A172 (cell line): ENCODE measurements at regions not wholly inside any gene's neighbourhood (a gene's known extent, or its start where the extent isn't known, plus 50 kb on each side); places are given as distances from the start of the nearest gene placed in this dataset.
"Not testable (repeated sequence)": the region's sequence is repeated elsewhere in the genome, so short reads cannot be mapped to it uniquely, and the experiment has no call there.

ENCODE experiments used
- DNase-seq: peaks from one replicate; pipeline ENCODE4 v3.0.0-alpha.2; 2015; ENCODE audit warnings: low spot score

DNA sequence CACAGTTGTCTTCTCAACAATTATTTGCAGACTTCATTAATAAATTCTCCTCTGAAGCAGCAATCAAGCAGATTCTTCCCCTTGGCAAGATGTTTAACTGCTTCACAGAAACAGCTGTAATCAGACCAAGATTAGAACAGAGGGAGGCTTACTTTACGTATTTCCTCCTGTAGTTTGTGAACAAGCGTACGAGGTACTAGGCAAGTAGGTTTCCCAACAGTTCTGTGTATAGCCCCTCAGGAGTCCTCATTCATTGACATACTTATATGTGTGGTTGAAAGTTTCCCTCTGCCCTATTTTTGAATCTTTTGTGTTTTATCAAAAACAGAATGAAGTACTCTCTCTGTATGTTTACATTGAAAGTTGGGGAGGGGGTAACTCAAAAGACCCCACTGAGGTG is 128.0 kb downstream of the SPATA31D1 start:
- DNase-seq: no peak

DNA sequence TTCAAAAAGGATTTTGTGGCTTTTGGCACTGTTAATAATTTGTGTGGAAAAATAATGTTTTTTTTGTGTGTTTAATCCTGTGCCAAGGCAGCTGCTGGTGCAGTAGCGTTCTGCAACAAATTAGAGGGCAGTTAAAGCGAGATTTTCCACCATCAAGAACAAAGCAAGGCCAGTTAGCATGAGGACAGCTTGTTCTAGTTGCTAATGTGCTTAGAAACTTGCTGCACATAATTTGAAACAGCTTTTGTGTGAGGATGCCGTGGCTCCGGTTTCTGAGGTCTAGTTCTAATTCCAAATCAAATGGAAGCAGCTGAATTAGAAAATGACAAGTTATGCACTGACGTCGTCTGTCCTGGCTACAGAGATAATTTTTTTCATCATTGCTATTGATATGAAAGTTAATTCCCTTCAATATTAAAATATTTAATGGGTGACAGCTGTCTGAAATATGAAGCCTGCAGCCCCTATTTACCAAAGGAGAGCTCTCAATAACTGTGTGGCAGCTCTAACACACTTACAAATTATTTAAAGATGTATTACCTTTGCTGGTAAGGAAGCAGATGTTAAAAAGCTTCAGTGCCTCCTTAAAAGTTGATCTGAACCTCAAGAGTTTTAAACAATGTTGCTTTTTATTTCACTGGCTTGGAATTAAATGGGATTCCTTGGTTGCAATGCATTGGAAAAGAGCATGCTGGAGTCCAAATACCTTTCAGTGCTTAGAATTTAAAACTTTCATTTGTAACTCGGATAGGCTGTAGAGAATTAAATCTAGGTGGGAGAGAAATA is 128.6 kb downstream of the SPATA31D1 start:
- no peak for DNase-seq

DNA sequence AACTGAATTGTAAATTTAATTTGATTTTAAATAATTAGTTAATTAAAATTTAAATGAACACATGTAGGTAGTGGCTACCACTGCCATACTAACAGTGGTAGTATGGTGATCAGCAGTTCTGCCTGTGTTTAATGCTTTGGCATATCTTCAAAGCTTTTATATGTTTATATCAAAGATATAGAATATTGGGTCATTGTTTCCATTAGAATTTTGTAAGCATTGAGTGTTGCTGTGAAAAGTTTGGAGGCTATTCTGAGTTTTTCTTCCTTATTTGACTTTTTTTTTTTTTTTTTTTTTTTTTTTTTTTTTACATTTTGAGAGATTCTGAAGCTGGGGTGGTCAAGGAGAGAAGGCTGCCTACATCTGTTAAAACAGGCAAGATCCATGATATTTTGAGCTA is 134.2 kb downstream of the SPATA31D1 start:
- no peak for DNase-seq

DNA sequence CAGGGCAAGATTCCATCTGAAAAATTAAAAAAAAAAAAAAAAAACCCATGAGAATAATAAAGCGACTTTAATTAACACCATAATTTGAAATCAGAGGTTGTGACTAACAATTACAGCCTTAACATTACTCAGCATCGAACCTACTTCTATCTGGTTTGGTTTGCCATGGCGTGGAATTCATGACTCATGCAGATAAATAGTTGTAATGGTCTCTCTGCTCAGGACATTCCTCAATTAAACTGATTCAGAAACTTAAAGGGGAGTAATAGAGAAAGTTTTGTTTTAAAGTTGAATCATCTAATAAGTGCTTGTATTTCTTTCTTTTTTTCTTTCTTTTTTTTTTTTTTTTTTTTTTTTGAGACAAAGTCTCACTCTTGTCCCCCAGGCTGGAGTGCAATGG is 135.5 kb downstream of the SPATA31D1 start:
- DNase-seq: peak; percentile 85

DNA sequence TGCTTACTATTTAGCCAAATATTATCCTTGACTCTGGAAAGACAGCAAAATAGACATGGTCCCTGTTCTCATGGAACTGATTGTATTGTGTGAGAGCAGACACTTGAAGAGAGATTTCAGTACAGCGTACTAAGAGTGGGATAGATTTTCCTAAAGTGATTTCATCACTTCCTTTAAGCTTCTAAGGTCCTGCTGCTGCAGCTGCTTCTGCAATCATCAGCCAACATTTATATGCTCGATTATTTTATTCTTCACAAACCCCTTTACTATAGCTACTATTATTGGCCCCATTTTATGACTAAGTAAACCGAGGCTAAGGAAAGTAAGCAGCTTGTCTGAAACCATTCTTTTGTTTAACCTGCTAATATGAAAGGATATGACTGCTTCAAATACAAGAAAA is 137.7 kb downstream of the SPATA31D1 start:
- DNase-seq: no peak

DNA sequence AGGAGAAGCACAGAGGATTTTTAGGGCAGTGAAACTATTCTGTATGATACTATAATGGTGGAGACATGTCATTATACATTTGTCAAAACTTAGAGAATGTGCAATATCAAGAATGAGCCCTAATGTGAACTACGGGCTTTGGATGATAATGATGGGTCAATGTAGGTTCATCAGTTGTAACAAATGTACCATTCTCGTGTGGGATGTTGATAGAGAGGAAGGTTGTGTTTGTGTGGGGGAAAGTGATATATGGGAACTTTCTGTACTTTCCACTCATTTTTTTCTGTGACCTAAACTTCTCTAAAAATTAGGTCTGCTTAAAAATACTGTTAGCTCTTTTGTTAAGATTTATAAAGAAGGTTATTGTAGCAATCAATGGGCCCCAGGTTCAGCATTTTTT is 138.9 kb downstream of the SPATA31D1 start:
- no peak for DNase-seq

DNA sequence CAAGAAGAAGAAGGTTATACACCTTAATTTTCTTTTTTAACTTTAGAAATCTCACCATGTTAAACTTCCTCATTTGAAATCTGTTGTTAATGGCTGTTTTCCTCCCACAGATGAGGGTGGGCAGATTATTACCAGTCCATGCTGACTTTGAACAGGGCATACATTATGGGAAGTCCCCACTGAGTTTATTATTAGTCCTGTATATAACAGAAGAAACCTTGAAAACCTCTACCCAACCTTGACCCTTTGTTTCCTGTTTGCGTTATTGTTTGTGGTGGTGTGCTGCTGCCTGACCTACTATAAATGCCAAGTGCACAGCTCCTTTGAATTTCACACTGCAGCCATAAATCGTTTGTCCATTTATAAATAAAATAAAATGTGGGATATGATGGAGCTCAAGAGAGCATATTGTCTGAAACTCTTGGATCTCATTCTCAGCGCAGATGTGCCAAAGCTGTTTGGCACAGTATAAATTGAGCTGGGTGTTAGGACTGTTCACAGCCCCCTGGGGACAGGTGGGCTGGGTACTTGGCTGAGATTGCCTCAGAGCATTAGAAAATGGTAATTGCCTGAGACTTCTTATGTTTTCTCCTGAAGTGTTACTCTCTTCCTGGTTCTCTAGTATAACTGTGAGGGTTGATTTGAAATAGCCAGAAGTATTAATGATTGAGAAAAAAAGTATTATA is 139.6 kb downstream of the SPATA31D1 start:
- DNase-seq: no peak

- no peak for DNase-seq
Observed at GRCh38 chr9:82129708-82130107, 141.1 kb downstream of the SPATA31D1 start.

GRCh38 chr9:82130331-82131042 is 141.9 kb downstream of the SPATA31D1 start:
- no peak for DNase-seq

GRCh38 chr9:82131072-82131471 is 142.5 kb downstream of the SPATA31D1 start:
- no peak for DNase-seq

- no peak for DNase-seq
Observed at GRCh38 chr9:82132024-82132423, 143.5 kb downstream of the SPATA31D1 start.

- no peak for DNase-seq
Observed at GRCh38 chr9:82134010-82134409, 145.4 kb downstream of the SPATA31D1 start.

DNA sequence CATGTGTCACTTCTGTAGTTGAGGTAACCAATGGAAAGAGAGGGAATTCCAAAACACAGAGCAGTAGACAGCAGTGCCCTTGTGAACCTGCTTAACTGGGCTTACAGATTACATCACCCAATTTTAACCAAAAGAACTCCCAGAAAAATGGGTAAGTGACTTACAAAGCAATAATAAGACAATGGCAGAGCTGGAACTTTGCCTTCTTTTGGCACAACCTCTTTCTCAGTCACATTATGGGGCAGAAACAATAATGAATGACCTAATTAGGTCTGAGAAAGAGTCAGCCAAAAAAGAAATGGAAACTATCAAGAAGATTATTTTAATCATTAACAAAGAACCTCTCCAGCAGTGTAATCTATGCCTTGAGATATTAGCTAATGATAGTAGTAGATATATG is 146.5 kb downstream of the SPATA31D1 start:
- no peak for DNase-seq

GRCh38 chr9:82138081-82138480 is 149.5 kb downstream of the SPATA31D1 start:
- DNase-seq: not testable (repeated sequence)

GRCh38 chr9:82140471-82140870 is 151.9 kb downstream of the SPATA31D1 start:
- no peak for DNase-seq

GRCh38 chr9:82144803-82145202 is 156.2 kb downstream of the SPATA31D1 start:
- no peak for DNase-seq

- DNase-seq: no peak
Observed at GRCh38 chr9:82146677-82147076, 158.1 kb downstream of the SPATA31D1 start.

- DNase-seq: no peak
Observed at GRCh38 chr9:82147798-82148425, 159.3 kb downstream of the SPATA31D1 start.

DNA sequence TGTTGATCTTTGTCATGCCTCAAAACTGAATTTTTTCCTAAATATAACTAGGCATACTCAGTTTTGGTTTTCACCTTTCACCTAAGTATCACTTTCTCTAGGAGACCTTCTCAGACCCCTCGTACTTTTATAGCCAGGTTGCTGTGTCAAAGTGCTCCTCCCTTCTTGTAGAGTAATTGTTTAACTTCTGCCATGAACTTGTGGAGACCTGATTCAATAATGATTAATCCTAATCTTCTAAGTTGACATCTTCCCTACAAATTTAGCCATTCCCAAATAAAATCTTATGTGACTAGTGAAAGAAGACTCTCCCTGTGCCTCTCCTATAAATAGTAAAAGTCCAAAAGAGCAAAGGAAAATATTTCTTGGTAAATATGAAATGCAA is 159.8 kb downstream of the SPATA31D1 start:
- DNase-seq: no peak

DNA sequence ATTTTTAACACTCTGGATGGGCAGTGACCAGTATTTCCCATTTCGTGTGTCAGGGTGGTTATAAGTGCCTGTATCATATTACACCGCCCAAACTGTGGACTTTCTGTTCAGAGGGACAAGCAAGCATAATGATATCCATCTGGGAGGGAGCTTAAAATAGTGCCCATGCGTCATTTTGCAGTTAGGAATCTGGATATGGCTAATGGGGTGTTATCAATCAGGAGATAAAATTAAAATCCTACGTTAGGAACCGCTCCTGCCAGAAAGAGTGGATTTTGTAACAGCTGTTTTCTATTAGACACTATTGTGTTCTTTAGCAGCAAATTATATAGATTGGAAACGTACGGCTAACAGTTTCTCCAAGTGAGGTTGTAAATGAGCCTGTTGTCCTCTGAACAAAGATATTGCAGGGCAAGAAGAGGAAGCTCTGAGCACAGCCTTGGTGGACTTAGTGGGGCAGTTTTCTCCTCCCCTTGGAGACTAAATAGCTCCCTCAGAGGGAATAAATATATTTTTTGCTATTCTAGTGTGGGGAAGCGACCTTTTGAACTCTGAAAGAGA is 160.4 kb downstream of the SPATA31D1 start:
- DNase-seq: no peak

- DNase-seq: no peak
Observed at GRCh38 chr9:82149501-82149946, 161.0 kb downstream of the SPATA31D1 start.

DNA sequence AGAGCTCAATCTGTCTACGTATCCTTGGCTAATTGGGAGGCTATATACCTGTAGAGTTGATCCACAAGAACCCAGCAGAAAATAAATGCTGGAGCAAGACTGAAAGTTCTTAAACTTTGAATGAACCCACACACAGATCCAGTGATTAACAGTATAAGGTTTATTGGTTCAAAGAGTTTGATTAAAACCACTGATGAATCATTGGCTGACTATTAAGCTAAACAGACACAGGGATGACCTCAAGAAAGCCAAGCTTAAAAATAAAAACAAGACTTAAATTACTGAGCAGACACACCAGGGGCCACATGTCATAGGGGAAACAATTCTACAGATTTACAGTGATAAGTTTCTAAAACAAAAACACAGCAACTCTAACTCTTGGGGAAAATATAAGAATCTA is 163.6 kb downstream of the SPATA31D1 start:
- DNase-seq: peak; percentile 11
